OCI-LY1 (cell line): ENCODE measurements at regions not wholly inside any gene's neighbourhood (a gene's known extent, or its start where the extent isn't known, plus 50 kb on each side); places are given as distances from the start of the nearest gene placed in this dataset.

Experiments used
- H2AFZ ChIP-seq: fragments of 200-600 bp; sonication (generic), shearing (Covaris generic); 2 replicates; pipeline ENCODE4 v1.6.0; 2014; ENCODE audit warnings: antibody characterized with exemption, mild to moderate bottlenecking, low read length
- H3F3A ChIP-seq: fragments of 200-600 bp; sonication (generic), shearing (Covaris generic); 2 replicates; pipeline ENCODE4 v1.6.0; 2014; ENCODE audit warnings: mild to moderate bottlenecking, antibody characterized with exemption, low read length, moderate library complexity; ENCODE audit not compliant: insufficient read depth
- H3K27ac ChIP-seq: fragments of 200-600 bp; sonication (generic); 2 replicates; pipeline ENCODE4 v1.5.1; 2014; ENCODE audit warnings: low read length, mixed run types, mild to moderate bottlenecking, low read depth; ENCODE audit not compliant: poor library complexity, severe bottlenecking
- H3K27me3 ChIP-seq: fragments of 200-600 bp; sonication (generic); 2 replicates; pipeline ENCODE4 v1.6.0; 2014; ENCODE audit warnings: antibody characterized with exemption, mild to moderate bottlenecking, low read length, moderate library complexity; ENCODE audit not compliant: insufficient read depth
- H3K36me3 ChIP-seq: fragments of 200-600 bp; sonication (generic); 2 replicates; pipeline ENCODE4 v1.6.1; 2014; ENCODE audit warnings: mild to moderate bottlenecking, antibody characterized with exemption, low read length, moderate library complexity, mixed read lengths; ENCODE audit not compliant: insufficient read depth
- H3K4me1 ChIP-seq: fragments of 200-600 bp; sonication (generic); 2 replicates; pipeline ENCODE4 v1.5.1; 2014; ENCODE audit warnings: mild to moderate bottlenecking, low read length, moderate library complexity; ENCODE audit not compliant: insufficient read depth, severe bottlenecking
- H3K4me2 ChIP-seq: fragments of 200-600 bp; sonication (generic), shearing (Covaris generic); 2 replicates; pipeline ENCODE4 v1.6.1; 2014; ENCODE audit warnings: low read length
- H3K4me3 ChIP-seq: fragments of 200-600 bp; sonication (generic); 2 replicates; pipeline ENCODE4 v1.5.1; 2014; ENCODE audit warnings: low read length, low read depth, mild to moderate bottlenecking, mixed read lengths; ENCODE audit not compliant: poor library complexity, severe bottlenecking
- H3K79me2 ChIP-seq: fragments of 200-600 bp; shearing (Covaris generic); 2 replicates; pipeline ENCODE4 v1.6.1; 2016; ENCODE audit warnings: mixed run types, low read length, mixed read lengths; ENCODE audit not compliant: insufficient read depth
- H3K9ac ChIP-seq: fragments of 200-600 bp; sonication (generic), shearing (Covaris generic); 2 replicates; pipeline ENCODE4 v1.6.1; 2014; ENCODE audit warnings: mild to moderate bottlenecking, low read length, mixed read lengths
- H3K9me2 ChIP-seq: fragments of 200-600 bp; sonication (generic), shearing (Covaris generic); 2 replicates; pipeline ENCODE4 v1.6.1; 2014; ENCODE audit warnings: low read depth, mild to moderate bottlenecking, low read length, mixed read lengths
- H3K9me3 ChIP-seq: fragments of 200-600 bp; shearing (Covaris generic); 2 replicates; pipeline ENCODE4 v1.6.1; 2014; ENCODE audit warnings: low read length, mixed read lengths
- H4K20me1 ChIP-seq: fragments of 200-600 bp; sonication (generic), shearing (Covaris generic); 2 replicates; pipeline ENCODE4 v1.6.0; 2016; ENCODE audit warnings: mild to moderate bottlenecking, low read length; ENCODE audit not compliant: insufficient read depth
- CTCF ChIP-seq: fragments of 200-600 bp; sonication (generic), shearing (Covaris generic); IDR thresholded peaks from 2 replicates; pipeline ENCODE4 v1.5.1; 2017; ENCODE audit warnings: mild to moderate bottlenecking, antibody characterized with exemption, low read length, moderate library complexity, mixed read lengths
- EZH2 ChIP-seq: fragments of 200-600 bp; sonication (generic), shearing (Covaris generic); IDR thresholded peaks from 2 replicates; pipeline ENCODE4 v1.8.0; 2017; ENCODE audit warnings: borderline replicate concordance, mixed run types, mild to moderate bottlenecking, antibody characterized with exemption, low read length, moderate library complexity, mixed read lengths

GRCh38 chr5:67266654-67267350, 70.2 kb upstream of the CD180 start:
- no peak overlapping the region for H3K27ac ChIP-seq

GRCh38 chr5:67265951-67266350, 69.4 kb upstream of the CD180 start:
- Histone ChIP-seq H3K4me3 (no peak overlapping the region), H3K9ac (no peak overlapping the region), H3K36me3 (no peaks in the 10 kb centered on the region), H3K4me1 (no peaks in the 10 kb centered on the region), H3K27me3 (no peaks in the 10 kb centered on the region), H3F3A (no peaks in the 10 kb centered on the region), H2AFZ (no peak overlapping the region), H3K9me3 (no peaks in the 10 kb centered on the region), H3K27ac (no peak overlapping the region), H4K20me1 (no peaks in the 10 kb centered on the region), H3K9me2 (no peaks in the 10 kb centered on the region), H3K79me2 (no peaks in the 10 kb centered on the region), H3K4me2 (no peak overlapping the region)
- TF ChIP-seq EZH2 (no peak), CTCF (no peak)

More at GRCh38 chr5:67266654-67267350, 70.2 kb upstream of the CD180 start:
- Histone ChIP-seq H3K4me2 (no peak overlapping the region), H4K20me1 (no peaks in the 10 kb centered on the region), H3K9me2 (no peaks in the 10 kb centered on the region), H3K9ac (no peak overlapping the region), H2AFZ (no peak overlapping the region), H3K79me2 (no peaks in the 10 kb centered on the region), H3F3A (no peaks in the 10 kb centered on the region), H3K9me3 (no peaks in the 10 kb centered on the region), H3K27me3 (no peaks in the 10 kb centered on the region), H3K4me1 (no peaks in the 10 kb centered on the region), H3K4me3 (no peak overlapping the region), H3K36me3 (no peaks in the 10 kb centered on the region)
- TF ChIP-seq EZH2 (no peak), CTCF (no peak)

DNA sequence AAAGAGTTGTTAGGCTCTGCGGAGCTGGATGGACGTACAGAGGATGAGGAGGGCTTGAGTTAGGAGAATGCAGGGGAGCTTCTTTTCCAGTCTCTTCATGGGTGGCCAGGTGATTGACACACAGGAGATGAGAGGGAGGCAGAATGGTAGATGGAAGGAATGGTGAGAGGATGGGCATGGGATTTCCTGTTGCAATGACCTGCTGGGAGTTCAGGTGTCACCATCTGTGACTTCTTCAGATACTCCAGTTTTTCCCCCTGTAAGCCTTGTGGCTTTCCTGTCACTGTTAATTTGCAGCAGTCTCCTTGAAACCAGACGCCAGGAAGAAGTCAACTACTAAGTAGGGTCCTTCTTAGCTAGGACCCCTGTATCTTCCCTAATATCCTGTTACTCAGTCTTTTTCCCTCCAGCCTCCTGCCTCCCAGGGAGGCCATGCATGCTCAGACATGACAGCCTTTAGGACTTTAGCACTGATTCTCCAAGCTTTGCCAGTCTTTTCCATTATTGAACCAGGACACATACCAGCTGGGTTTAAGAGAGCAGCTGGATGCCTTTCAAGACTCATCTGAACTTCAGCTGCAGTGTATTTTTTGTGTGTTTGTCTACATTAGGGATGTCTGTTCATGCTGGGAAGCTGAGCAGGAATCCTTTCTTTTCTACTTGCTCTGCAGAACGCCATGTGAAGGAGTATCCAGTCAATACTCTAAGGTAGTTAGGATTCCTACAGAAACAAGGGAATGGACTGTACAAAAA, 67.2 kb upstream of the CD180 start:
- no peak overlapping the region for H3K27ac ChIP-seq
- H3K9me2 ChIP-seq: no peaks in the 10 kb centered on the region
- no peak for TF ChIP-seq EZH2
- TF ChIP-seq CTCF: no peak
- H3F3A ChIP-seq: no peaks in the 10 kb centered on the region
- no peak overlapping the region for H3K4me2 ChIP-seq
- H3K4me1 ChIP-seq: no peaks in the 10 kb centered on the region
- H2AFZ ChIP-seq: no peak overlapping the region
- no peak overlapping the region for H3K4me3 ChIP-seq
- H4K20me1 ChIP-seq: no peaks in the 10 kb centered on the region
- H3K9ac ChIP-seq: no peak overlapping the region
- H3K36me3 ChIP-seq: no peaks in the 10 kb centered on the region
- no peaks in the 10 kb centered on the region for H3K27me3 ChIP-seq
- no peaks in the 10 kb centered on the region for H3K9me3 ChIP-seq
- H3K79me2 ChIP-seq: no peaks in the 10 kb centered on the region
